Lung (tissue), 11 donors: ENCODE measurements at regions not wholly inside any gene's neighbourhood (a gene's known extent, or its start where the extent isn't known, plus 50 kb on each side); places are given as distances from the start of the nearest gene placed in this dataset.

Experiments
- ATAC-seq: fragments of 200-7000 bp; cut with Tn5 transposase; one replicate; pipeline ENCODE4 v1.9.1; 2020; ENCODE audit warnings: moderate number of reproducible peaks; ENCODE audit not compliant: insufficient read depth, low FRiP score
- DNase-seq, 3 donors: peaks; one replicate each; pipeline ENCODE4 v3.0.0-alpha.2; 2013 to 2017
- H3K27ac ChIP-seq, 2 donors: one replicate each; pipeline ENCODE4 v1.5.1; 2013; ENCODE audit warnings: mild to moderate bottlenecking in 2 of 2, moderate library complexity in 2 of 2, control low read depth in 1 of 2, inconsistent platforms in 1 of 2, low read depth in 1 of 2, low read length in 1 of 2
- H3K27me3 ChIP-seq, 3 donors: one replicate each; pipeline ENCODE4 v1.5.1; 2013; ENCODE audit warnings: low read length in 2 of 3; ENCODE audit not compliant: control insufficient read depth in 3 of 3, insufficient read depth in 3 of 3
- H3K36me3 ChIP-seq, 4 donors: one replicate each; pipeline ENCODE4 v1.5.1; 2013; ENCODE audit warnings: low read length in 4 of 4, mild to moderate bottlenecking in 1 of 4, moderate library complexity in 1 of 4; ENCODE audit not compliant: control insufficient read depth in 4 of 4, insufficient read depth in 4 of 4
- H3K4me1 ChIP-seq, 5 donors: one replicate each; pipeline ENCODE4 v1.5.1; 2013; ENCODE audit warnings: low read length in 5 of 5, mild to moderate bottlenecking in 2 of 5, moderate library complexity in 1 of 5; ENCODE audit not compliant: control insufficient read depth in 5 of 5, insufficient read depth in 5 of 5
- H3K4me3 ChIP-seq: one replicate; pipeline ENCODE4 v1.5.1; 2013; ENCODE audit warnings: mild to moderate bottlenecking, control low read depth, moderate library complexity
- H3K9ac ChIP-seq, 2 donors: one replicate each; pipeline ENCODE4 v1.5.1; 2013; ENCODE audit warnings: low read length in 2 of 2, control low read depth in 1 of 2; ENCODE audit not compliant: insufficient read depth in 1 of 2
- H3K9me3 ChIP-seq, 4 donors: one replicate each; pipeline ENCODE4 v1.5.1; 2013; ENCODE audit warnings: low read length in 3 of 4, mild to moderate bottlenecking in 1 of 4, moderate library complexity in 1 of 4; ENCODE audit not compliant: control insufficient read depth in 4 of 4, insufficient read depth in 3 of 4
- CTCF ChIP-seq: IDR thresholded peaks from 2 replicates; pipeline ENCODE4 v1.5.1; 2012; ENCODE audit warnings: mild to moderate bottlenecking; ENCODE audit errors: control extremely low read depth, extremely low read depth
- WGBS, 2 donors: extraction: QIAGEN DNeasy Blood & Tissue Kit; methylation state at CpG; one replicate each; pipeline ENCODE4 v1.1.7; 2013; 5-methylcytosine and 5-hydroxymethylcytosine counted together
- donor health status: control.
- donor health status: control.
- donor health status: Bipolar disorder and iron deficiency.
- donor health status: healthy.
- donor health status: DM: yes; HTN: yes; CAD: no.

GRCh38 chr1:113007706-113008364 lies 51.8 kb upstream of the SLC16A1 start:
- Histone ChIP-seq H3K27me3 (no peaks in the 10 kb centered on the region), H3K9me3 (no peaks in the 10 kb centered on the region)
- no peak for DNase-seq

GRCh38 chr1:113008365-113008714 lies 52.3 kb upstream of the SLC16A1 start:
- H3K9me3 ChIP-seq = no peaks in the 10 kb centered on the region
- H3K4me1 ChIP-seq = no peaks in the 10 kb centered on the region
- no peaks in the 10 kb centered on the region for H3K27me3 ChIP-seq
- H3K4me3 ChIP-seq = no peak overlapping the region
- no peak for TF ChIP-seq CTCF
- ATAC-seq = no peak
- no peak for DNase-seq
- H3K9ac ChIP-seq = no peak overlapping the region
- H3K27ac ChIP-seq = no peak overlapping the region
- 90 to 95% methylated on average over 4 of the region's 4 CpGs for WGBS, 2 donors
- H3K36me3 ChIP-seq = peaks cover 0 to 1% (median 0%) of the 10 kb centered on the region in 4 donors

More at GRCh38 chr1:113007706-113008364, 51.8 kb upstream of the SLC16A1 start:
- Histone ChIP-seq H3K27ac (no peak overlapping the region), H3K4me1 (no peaks in the 10 kb centered on the region), H3K36me3 (peaks cover 0 to 1% (median 0%) of the 10 kb centered on the region in 4 donors), H3K9ac (no peak overlapping the region), H3K4me3 (no peak overlapping the region)
- TF ChIP-seq CTCF = no peak
- no peak for ATAC-seq
- 85 to 87% methylated on average over 2 of the region's 2 CpGs for WGBS, 2 donors

GRCh38 chr1:113012149-113012548 lies 56.2 kb upstream of the SLC16A1 start:
- H3K9me3 ChIP-seq = no peaks in the 10 kb centered on the region
- WGBS, 2 donors = 43 to 71% methylated on average over 1 of the region's 1 CpG
- ATAC-seq (no peak), DNase-seq (no peak)
- H3K9ac ChIP-seq = no peak overlapping the region
- H3K27me3 ChIP-seq = no peaks in the 10 kb centered on the region
- no peaks in the 10 kb centered on the region for H3K4me1 ChIP-seq
- H3K27ac ChIP-seq = no peak overlapping the region
- no peaks in the 10 kb centered on the region for H3K36me3 ChIP-seq
- TF ChIP-seq CTCF = no peak
- H3K4me3 ChIP-seq = no peak overlapping the region

GRCh38 chr1:113013823-113014222 lies 57.8 kb upstream of the SLC16A1 start:
- Histone ChIP-seq H3K36me3 (no peaks in the 10 kb centered on the region), H3K27ac (no peak overlapping the region), H3K27me3 (no peaks in the 10 kb centered on the region), H3K9me3 (no peaks in the 10 kb centered on the region), H3K9ac (no peak overlapping the region), H3K4me3 (no peak overlapping the region), H3K4me1 (no peaks in the 10 kb centered on the region)
- TF ChIP-seq CTCF = no peak
- WGBS, 2 donors = 83 to 91% methylated on average over 2 of the region's 2 CpGs
- ATAC-seq (no peak), DNase-seq (peak in 1 of 3 donors; percentile 25)
